ENCODE measurements at regions not wholly inside any gene's neighbourhood (a gene's known extent, or its start where the extent isn't known, plus 50 kb on each side); places are given as distances from the start of the nearest gene placed in this dataset.

- no peak for TF ChIP-seq POU2F2 (IDR thresholded peaks at IDR 0.05; ENCODE audit: low read depth, low read length)
- TF ChIP-seq POLR2A (IDR thresholded peaks at IDR 0.05; ENCODE audit: low read depth, low read length), result no peak
- TF ChIP-seq POLR2AphosphoS5 (IDR thresholded peaks at IDR 0.05; ENCODE audit: low read depth, low read length), result no peak
Observed at GRCh38 chr19:28009696-28010095, 1203.3 kb downstream of the UQCRFS1 start.

Data from GM12891 (cell line).